Natural killer cell (primary cell): ENCODE measurements at regions not wholly inside any gene's neighbourhood (a gene's known extent, or its start where the extent isn't known, plus 50 kb on each side); places are given as distances from the start of the nearest gene placed in this dataset.

Source experiments
- ATAC-seq, 3 donors: fragments of 150-1000 bp in 2 of 3; fragments of 200-7000 bp in 1 of 3; cut with Tn5 transposase; 1 replicate in 1 of 3; 2 replicates in 2 of 3; pipeline ENCODE4 v1.10.0; 2021; ENCODE audit warnings: mild to moderate bottlenecking in 2 of 3, moderate library complexity in 2 of 3
- DNase-seq, 2 donors: peaks; one replicate each; pipeline versions ENCODE4 v3.0.0 to v3.0.0-alpha.2; 2013 to 2021; ENCODE audit warnings: mixed read lengths in 1 of 2
- H3K27ac ChIP-seq: one replicate; pipeline ENCODE4 v1.5.1; 2013; ENCODE audit warnings: mild to moderate bottlenecking, low read length
- H3K27me3 ChIP-seq: one replicate; pipeline ENCODE4 v1.6.1; 2013; ENCODE audit warnings: low read length; ENCODE audit not compliant: control insufficient read depth, insufficient read depth
- H3K36me3 ChIP-seq: one replicate; pipeline ENCODE4 v1.6.1; 2013; ENCODE audit warnings: low read length; ENCODE audit not compliant: control insufficient read depth, insufficient read depth
- H3K4me1 ChIP-seq: one replicate; pipeline ENCODE4 v1.6.1; 2013; ENCODE audit warnings: low read length; ENCODE audit not compliant: control insufficient read depth, insufficient read depth
- H3K4me3 ChIP-seq: one replicate; pipeline ENCODE4 v1.5.1; 2013; ENCODE audit warnings: low read length
- H3K9me3 ChIP-seq: one replicate; pipeline ENCODE4 v1.6.1; 2013; ENCODE audit warnings: low read length; ENCODE audit not compliant: control insufficient read depth, insufficient read depth
- H3K27ac Mint-ChIP-seq, 2 donors: one replicate each; pipeline ENCODE4 v1.8.0; 2022; ENCODE audit warnings: mild to moderate bottlenecking in 2 of 2, mixed read lengths in 2 of 2, moderate library complexity in 1 of 2
- H3K27me3 Mint-ChIP-seq, 2 donors: one replicate each; pipeline ENCODE4 v1.8.0; 2022; ENCODE audit warnings: low read depth in 2 of 2, mixed read lengths in 2 of 2
- H3K36me3 Mint-ChIP-seq: one replicate; pipeline ENCODE4 v1.8.0; 2022; ENCODE audit warnings: mixed read lengths
- H3K4me1 Mint-ChIP-seq, 2 donors: one replicate each; pipeline ENCODE4 v1.8.0; 2022; ENCODE audit warnings: mixed read lengths in 2 of 2
- H3K4me3 Mint-ChIP-seq: one replicate; pipeline ENCODE4 v1.8.0; 2022; ENCODE audit warnings: mild to moderate bottlenecking, moderate library complexity, mixed read lengths
- H3K9me3 Mint-ChIP-seq, 2 donors: one replicate each; pipeline ENCODE4 v1.8.0; 2022; ENCODE audit warnings: mixed read lengths in 2 of 2
- WGBS: methylation state at CpG from one replicate; pipeline ENCODE4 v1.1.7; 2013; ENCODE audit warnings: missing lambda C conversion rate; ENCODE audit not compliant: insufficient coverage; 5-methylcytosine and 5-hydroxymethylcytosine counted together
- intact Hi-C: fragments of 100-400 bp; cut with micrococcal nuclease; formaldehyde crosslinking; loops from one replicate; pipeline ENCODE4 v1.14.2; 2022
- TF ChIP-seq, protein P1 (sequence below): fragments of 200-600 bp; IDR thresholded peaks from one replicate; pipeline ENCODE4 v1.8.0; 2022; ENCODE audit warnings: antibody characterized with exemption

DNA sequence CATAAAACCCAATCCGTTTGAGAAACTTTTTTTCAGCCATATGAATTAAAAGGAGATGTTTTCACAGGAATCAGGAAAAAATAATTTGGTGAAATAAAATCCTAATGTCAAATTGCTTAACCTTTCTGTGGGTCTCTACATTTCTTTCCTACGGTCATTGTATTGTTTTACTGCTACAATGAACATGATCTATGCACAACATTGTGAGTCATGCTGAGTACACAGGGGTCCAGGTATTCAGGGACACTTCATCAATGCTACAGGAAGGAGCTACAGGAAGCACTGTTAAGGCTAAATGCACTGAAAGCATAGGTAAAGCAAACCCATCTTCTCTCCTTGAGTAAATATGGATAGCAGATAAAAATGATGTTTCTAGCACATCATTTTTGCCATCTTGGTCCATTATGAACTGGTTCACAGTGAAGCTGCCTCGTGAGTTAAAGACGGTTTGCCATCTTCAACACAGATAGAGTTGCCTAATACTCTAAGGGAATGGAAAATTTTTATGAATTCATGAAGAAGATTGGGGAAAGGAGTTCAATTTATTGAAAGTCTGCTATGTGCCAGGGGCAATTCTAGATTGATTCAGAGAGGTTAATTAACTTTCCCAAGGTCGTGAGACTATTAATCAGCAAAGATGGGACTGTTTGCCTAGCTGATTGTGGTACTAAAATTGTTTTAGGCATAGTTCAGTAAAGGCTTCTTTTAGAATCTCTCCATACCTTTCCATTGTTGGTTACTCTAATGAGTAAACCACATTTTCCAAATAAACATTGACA is 85.5 kb downstream of the DIRAS2 start:
- 95% methylated on average over 4 of the region's 5 CpGs for WGBS
- TF ChIP-seq, protein P1, sequence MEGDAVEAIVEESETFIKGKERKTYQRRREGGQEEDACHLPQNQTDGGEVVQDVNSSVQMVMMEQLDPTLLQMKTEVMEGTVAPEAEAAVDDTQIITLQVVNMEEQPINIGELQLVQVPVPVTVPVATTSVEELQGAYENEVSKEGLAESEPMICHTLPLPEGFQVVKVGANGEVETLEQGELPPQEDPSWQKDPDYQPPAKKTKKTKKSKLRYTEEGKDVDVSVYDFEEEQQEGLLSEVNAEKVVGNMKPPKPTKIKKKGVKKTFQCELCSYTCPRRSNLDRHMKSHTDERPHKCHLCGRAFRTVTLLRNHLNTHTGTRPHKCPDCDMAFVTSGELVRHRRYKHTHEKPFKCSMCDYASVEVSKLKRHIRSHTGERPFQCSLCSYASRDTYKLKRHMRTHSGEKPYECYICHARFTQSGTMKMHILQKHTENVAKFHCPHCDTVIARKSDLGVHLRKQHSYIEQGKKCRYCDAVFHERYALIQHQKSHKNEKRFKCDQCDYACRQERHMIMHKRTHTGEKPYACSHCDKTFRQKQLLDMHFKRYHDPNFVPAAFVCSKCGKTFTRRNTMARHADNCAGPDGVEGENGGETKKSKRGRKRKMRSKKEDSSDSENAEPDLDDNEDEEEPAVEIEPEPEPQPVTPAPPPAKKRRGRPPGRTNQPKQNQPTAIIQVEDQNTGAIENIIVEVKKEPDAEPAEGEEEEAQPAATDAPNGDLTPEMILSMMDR = no peak
- H3K4me1 Mint-ChIP-seq = no peaks in the 10 kb centered on the region

DNA sequence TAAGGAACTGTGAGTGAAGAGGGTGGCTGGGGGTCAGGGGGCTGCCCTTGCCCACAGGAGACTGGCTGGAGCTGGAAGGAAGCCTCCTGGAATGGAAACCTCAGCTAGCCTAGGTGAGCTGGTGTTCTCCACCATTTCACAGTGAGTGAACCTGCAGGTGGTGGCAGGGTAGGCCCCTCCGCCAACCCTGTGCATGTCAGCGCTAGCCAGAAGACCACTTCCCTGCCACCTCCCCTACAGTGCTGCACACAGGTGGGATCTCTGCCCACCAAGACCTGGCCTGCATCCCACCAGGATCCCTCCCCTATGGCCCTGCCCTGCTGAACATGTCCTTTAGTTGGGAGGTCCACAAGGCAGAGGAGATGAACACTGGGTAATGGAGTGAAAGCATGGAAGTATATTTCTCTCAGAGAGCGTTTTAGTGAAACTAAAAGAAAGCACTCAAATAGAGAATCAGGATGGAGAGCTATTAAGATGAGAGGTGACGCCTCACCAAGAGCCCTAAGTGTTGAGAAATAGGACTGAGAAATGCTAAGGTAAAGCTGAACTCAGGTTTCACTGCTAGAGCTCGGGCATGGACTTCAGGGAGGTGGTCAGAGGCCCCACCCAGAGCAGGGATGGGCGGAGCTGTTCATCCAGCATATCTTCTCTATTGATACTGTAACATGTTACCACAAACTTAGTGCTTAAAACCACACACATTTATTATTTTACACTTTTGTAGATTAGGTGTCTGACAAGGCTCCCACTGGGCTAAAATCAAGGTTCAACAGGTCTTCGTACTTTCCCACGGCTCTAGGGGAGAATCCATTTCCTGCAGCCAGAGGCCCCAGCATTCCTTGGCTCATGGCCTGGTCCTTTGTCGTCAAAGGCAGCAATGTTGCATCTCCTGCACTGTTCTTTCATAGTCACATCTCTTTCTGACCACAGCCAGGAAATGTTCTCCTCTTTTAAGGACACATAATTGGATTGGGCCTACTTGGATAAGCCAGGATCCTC is 83.2 kb downstream of the DIRAS2 start:
- Histone ChIP-seq H3K4me3 (no peak overlapping the region), H3K27me3 (no peaks in the 10 kb centered on the region), H3K36me3 (no peaks in the 10 kb centered on the region), H3K27ac (no peak overlapping the region), H3K4me1 (no peaks in the 10 kb centered on the region), H3K9me3 (no peaks in the 10 kb centered on the region)
- Mint-ChIP-seq H3K36me3 (no peaks in the 10 kb centered on the region), H3K27me3 (peaks cover 6 to 7% of the 10 kb centered on the region in 2 donors), H3K27ac (no peak overlapping the region), H3K4me3 (no peak overlapping the region), H3K4me1 (no peaks in the 10 kb centered on the region), H3K9me3 (no peaks in the 10 kb centered on the region)
- DNase-seq = no peak
- intact Hi-C loops = no loop called here
- TF ChIP-seq, protein P1 = no peak
- no peak for ATAC-seq
- WGBS = 88% methylated on average over 9 of the region's 9 CpGs

More for the DNA sequence above, 85.5 kb downstream of the DIRAS2 start:
- no peak overlapping the region for H3K4me3 Mint-ChIP-seq
- H3K36me3 ChIP-seq = no peaks in the 10 kb centered on the region
- DNase-seq = no peak
- ATAC-seq = no peak
- no peak overlapping the region for H3K4me3 ChIP-seq
- no peaks in the 10 kb centered on the region for H3K36me3 Mint-ChIP-seq
- H3K27ac ChIP-seq = no peak overlapping the region
- no peak overlapping the region for H3K27ac Mint-ChIP-seq
- H3K9me3 Mint-ChIP-seq = no peaks in the 10 kb centered on the region
- H3K9me3 ChIP-seq = no peaks in the 10 kb centered on the region
- no peaks in the 10 kb centered on the region for H3K4me1 ChIP-seq
- no peaks in the 10 kb centered on the region for H3K27me3 ChIP-seq
- intact Hi-C loops = no loop called here
- H3K27me3 Mint-ChIP-seq = peaks cover 6 to 8% of the 10 kb centered on the region in 2 donors
